ENCODE measurements at regions not wholly inside any gene's neighbourhood (a gene's known extent, or its start where the extent isn't known, plus 50 kb on each side); places are given as distances from the start of the nearest gene placed in this dataset.

- no peak for DNase-seq (ENCODE audit: low spot score)
- WGBS, result 89% methylated on average over 4 of the region's 4 CpGs
- H3K27me3 ChIP-seq (replicated peaks; ENCODE audit: insufficient read depth), result no peaks in the 10 kb centered on the region
- no peaks in the 10 kb centered on the region for H3K4me1 ChIP-seq (replicated peaks)
- H3K4me3 ChIP-seq, result no peak overlapping the region
- no peaks in the 10 kb centered on the region for H3K9me3 ChIP-seq
- intact Hi-C loops (cut with DNase I), result no loop called here
- H3K36me3 ChIP-seq, result no peaks in the 10 kb centered on the region
- H3K27ac ChIP-seq, result no peak overlapping the region
- TF ChIP-seq CTCF (IDR thresholded peaks at IDR 0.05) (no peak), POLR2A (IDR thresholded peaks at IDR 0.05) (no peak), POLR2AphosphoS5 (IDR thresholded peaks at IDR 0.05) (no peak)
Measured at GRCh38 chr11:120029321-120029720, 108.6 kb downstream of the TRIM29 start.

- Histone ChIP-seq H3K36me3 (no peaks in the 10 kb centered on the region), H3K27ac (no peak overlapping the region), H3K9me3 (no peaks in the 10 kb centered on the region), H3K4me1 (replicated peaks) (no peaks in the 10 kb centered on the region), H3K4me3 (no peak overlapping the region), H3K27me3 (replicated peaks; ENCODE audit: insufficient read depth) (no peaks in the 10 kb centered on the region)
- intact Hi-C loops (cut with DNase I), result no loop called here
- DNase-seq (ENCODE audit: low spot score), result no peak
- 93% methylated on average over 8 of the region's 8 CpGs for WGBS
- no peak for TF ChIP-seq CTCF (IDR thresholded peaks at IDR 0.05)
- TF ChIP-seq POLR2AphosphoS5 (IDR thresholded peaks at IDR 0.05), result no peak
- no peak for TF ChIP-seq POLR2A (IDR thresholded peaks at IDR 0.05)
Measured at GRCh38 chr11:120028897-120029258, 109.0 kb downstream of the TRIM29 start.

GRCh38 chr11:120028181-120028896 lies 109.6 kb downstream of the TRIM29 start:
- H3K27ac ChIP-seq, result no peak overlapping the region
- no peak for DNase-seq (ENCODE audit: low spot score)
- no peaks in the 10 kb centered on the region for H3K36me3 ChIP-seq
- no peak overlapping the region for H3K4me3 ChIP-seq
- TF ChIP-seq POLR2A (IDR thresholded peaks at IDR 0.05), result no peak
- TF ChIP-seq POLR2AphosphoS5 (IDR thresholded peaks at IDR 0.05), result no peak
- no peak for TF ChIP-seq CTCF (IDR thresholded peaks at IDR 0.05)
- no peaks in the 10 kb centered on the region for H3K4me1 ChIP-seq (replicated peaks)
- no peaks in the 10 kb centered on the region for H3K27me3 ChIP-seq (replicated peaks; ENCODE audit: insufficient read depth)
- no peaks in the 10 kb centered on the region for H3K9me3 ChIP-seq
- WGBS, result 88% methylated on average over 10 of the region's 10 CpGs
- intact Hi-C loops (cut with DNase I), result no loop called here

- DNase-seq (ENCODE audit: low spot score), result no peak
- intact Hi-C loops (cut with DNase I), result no loop called here
- no peak overlapping the region for H3K4me3 ChIP-seq
Measured at GRCh38 chr11:120027546-120028180, 110.2 kb downstream of the TRIM29 start.

More at GRCh38 chr11:120027546-120028180, 110.2 kb downstream of the TRIM29 start:
- H3K36me3 ChIP-seq, result no peaks in the 10 kb centered on the region
- no peaks in the 10 kb centered on the region for H3K9me3 ChIP-seq
- H3K27ac ChIP-seq, result no peak overlapping the region
- H3K27me3 ChIP-seq (replicated peaks; ENCODE audit: insufficient read depth), result no peaks in the 10 kb centered on the region
- WGBS, result 80% methylated on average over 11 of the region's 11 CpGs
- no peaks in the 10 kb centered on the region for H3K4me1 ChIP-seq (replicated peaks)
- no peak for TF ChIP-seq POLR2A (IDR thresholded peaks at IDR 0.05)
- TF ChIP-seq CTCF (IDR thresholded peaks at IDR 0.05), result no peak
- TF ChIP-seq POLR2AphosphoS5 (IDR thresholded peaks at IDR 0.05), result no peak

All from prostate gland (tissue), 2 donors.